ENCODE measurements at regions not wholly inside any gene's neighbourhood (a gene's known extent, or its start where the extent isn't known, plus 50 kb on each side); places are given as distances from the start of the nearest gene placed in this dataset.

- Histone ChIP-seq H3K9me3 (replicated peaks; ENCODE audit: control insufficient read depth, insufficient read depth, low read depth, low read length) (no peaks in the 10 kb centered on the region), H3K27ac (ENCODE audit: extremely low read depth, low read depth, low read length) (no peak overlapping the region), H3K9me1 (ENCODE audit: control insufficient read depth, insufficient read depth, low read length) (peaks cover 3% of the 10 kb centered on the region), H3K9ac (ENCODE audit: insufficient read depth in 1 of 2, low read depth in 2 of 2, low read length in 2 of 2) (peak overlapping the region in 1 of 2 experiments; percentile 20; a peak in 1 of 4 replicates), H3K79me2 (ENCODE audit: control insufficient read depth, insufficient read depth, low read length) (no peaks in the 10 kb centered on the region), H3K4me1 (replicated peaks in 1 of 2; ENCODE audit: control insufficient read depth in 2 of 2, insufficient read depth in 2 of 2, low read length in 2 of 2) (no peaks in the 10 kb centered on the region), H3K27me3 (ENCODE audit: control insufficient read depth in 2 of 2, insufficient read depth in 2 of 2, low read length in 2 of 2) (peaks cover 29 to 56% of the 10 kb centered on the region in 2 experiments; a peak in 4 of 5 replicates), H2AFZ (ENCODE audit: low read depth, low read length) (no peak overlapping the region), H3K36me3 (ENCODE audit: control insufficient read depth, insufficient read depth, low read length) (no peaks in the 10 kb centered on the region), H3K4me3 (no peak overlapping the region), H3K4me2 (ENCODE audit: insufficient read depth, low read length) (no peak overlapping the region), H4K20me1 (replicated peaks; ENCODE audit: control insufficient read depth, insufficient read depth, low read length) (no peaks in the 10 kb centered on the region)
- POLR2A ChIA-PET: interaction anchor here (0.6 to 1.3 kb wide), 3 partner anchors 20 to 131 kb away, joined by 3 read pairs; no protein-coding TSS in a partner anchor
- CTCF ChIA-PET (ENCODE audit: low intra/inter-chr PET ratio): no interaction called here
- peak in 3 of 4 experiments; percentile 27 to 31 (median 30) for DNase-seq (ENCODE audit: extremely low read depth in 1 of 4, low spot score in 3 of 4)
- no peak for TF ChIP-seq ZNF263 (CRISPR knock-in tag; IDR thresholded peaks at IDR 0.05; ENCODE audit: borderline replicate concordance)
- TF ChIP-seq, protein P1, sequence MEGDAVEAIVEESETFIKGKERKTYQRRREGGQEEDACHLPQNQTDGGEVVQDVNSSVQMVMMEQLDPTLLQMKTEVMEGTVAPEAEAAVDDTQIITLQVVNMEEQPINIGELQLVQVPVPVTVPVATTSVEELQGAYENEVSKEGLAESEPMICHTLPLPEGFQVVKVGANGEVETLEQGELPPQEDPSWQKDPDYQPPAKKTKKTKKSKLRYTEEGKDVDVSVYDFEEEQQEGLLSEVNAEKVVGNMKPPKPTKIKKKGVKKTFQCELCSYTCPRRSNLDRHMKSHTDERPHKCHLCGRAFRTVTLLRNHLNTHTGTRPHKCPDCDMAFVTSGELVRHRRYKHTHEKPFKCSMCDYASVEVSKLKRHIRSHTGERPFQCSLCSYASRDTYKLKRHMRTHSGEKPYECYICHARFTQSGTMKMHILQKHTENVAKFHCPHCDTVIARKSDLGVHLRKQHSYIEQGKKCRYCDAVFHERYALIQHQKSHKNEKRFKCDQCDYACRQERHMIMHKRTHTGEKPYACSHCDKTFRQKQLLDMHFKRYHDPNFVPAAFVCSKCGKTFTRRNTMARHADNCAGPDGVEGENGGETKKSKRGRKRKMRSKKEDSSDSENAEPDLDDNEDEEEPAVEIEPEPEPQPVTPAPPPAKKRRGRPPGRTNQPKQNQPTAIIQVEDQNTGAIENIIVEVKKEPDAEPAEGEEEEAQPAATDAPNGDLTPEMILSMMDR (IDR thresholded peaks at IDR 0.05 in 2 of 3, conservative IDR thresholded peaks at IDR 0.05 in 1 of 3; ENCODE audit: insufficient read depth in 2 of 3, low read depth in 1 of 3, low read length in 3 of 3): peak; percentile 5 to 38 (median 17); a peak in 1 of 6 replicates
- FAIRE-seq: no peak
- peak; percentile 78 for ATAC-seq
- 1% methylated on average over 18 of the region's 19 CpGs for WGBS (ENCODE audit: insufficient coverage, low coverage, missing lambda C conversion rate)
- intact Hi-C loops (cut with micrococcal nuclease) (no loop called here), in situ Hi-C loops (cut with MboI) (no loop called here)
- BruUV-seq (replicated peaks): no TSS peak
Observed at GRCh38 chr21:36606287-36606982, 92.5 kb upstream of the SIM2 start.

DNA sequence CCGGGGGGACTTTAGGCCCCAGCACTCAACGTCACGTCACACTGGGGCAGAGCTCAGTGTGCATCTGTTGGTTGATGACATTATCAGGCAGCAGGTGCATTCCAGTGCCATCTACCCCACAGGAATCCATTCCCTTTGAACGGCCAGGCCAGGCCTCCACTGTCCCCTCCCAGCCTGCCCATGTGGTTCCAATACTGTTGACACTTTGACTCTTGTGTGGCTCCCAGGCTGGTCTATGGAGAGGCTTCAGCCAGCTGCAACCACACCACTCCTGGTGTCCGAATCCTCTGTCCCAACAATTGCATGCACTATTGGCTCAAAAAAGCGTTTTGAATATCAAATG lies 92.0 kb upstream of the SIM2 start:
- H3K4me1 ChIP-seq (replicated peaks in 1 of 2; ENCODE audit: control insufficient read depth in 2 of 2, insufficient read depth in 2 of 2, low read length in 2 of 2): no peaks in the 10 kb centered on the region
- no peak overlapping the region for H3K9ac ChIP-seq (ENCODE audit: insufficient read depth in 1 of 2, low read depth in 2 of 2, low read length in 2 of 2)
- WGBS (ENCODE audit: insufficient coverage, low coverage, missing lambda C conversion rate): 2% methylated on average over 6 of the region's 6 CpGs
- DNase-seq (ENCODE audit: extremely low read depth in 1 of 4, low spot score in 3 of 4) (no peak), ATAC-seq (no peak), FAIRE-seq (no peak)
- H3K27ac ChIP-seq (ENCODE audit: extremely low read depth, low read depth, low read length): no peak overlapping the region
- no peaks in the 10 kb centered on the region for H3K79me2 ChIP-seq (ENCODE audit: control insufficient read depth, insufficient read depth, low read length)
- no peak overlapping the region for H3K4me2 ChIP-seq (ENCODE audit: insufficient read depth, low read length)
- TF ChIP-seq FOXA3 (CRISPR knock-in tag; conservative IDR thresholded peaks at IDR 0.05 in 1 of 2, IDR thresholded peaks at IDR 0.05 in 1 of 2): no peak
- TF ChIP-seq, protein P1 (IDR thresholded peaks at IDR 0.05 in 2 of 3, conservative IDR thresholded peaks at IDR 0.05 in 1 of 3; ENCODE audit: insufficient read depth in 2 of 3, low read depth in 1 of 3, low read length in 3 of 3): 0 out of 6 replicates have a peak, but pooled peaks of 1 of the 3 experiments have one; percentile 14
- no peaks in the 10 kb centered on the region for H4K20me1 ChIP-seq (replicated peaks; ENCODE audit: control insufficient read depth, insufficient read depth, low read length)
- H3K27me3 ChIP-seq (ENCODE audit: control insufficient read depth in 2 of 2, insufficient read depth in 2 of 2, low read length in 2 of 2): peaks cover 31 to 59% of the 10 kb centered on the region in 2 experiments; a peak in 4 of 5 replicates
- no peaks in the 10 kb centered on the region for H3K9me3 ChIP-seq (replicated peaks; ENCODE audit: control insufficient read depth, insufficient read depth, low read depth, low read length)
- POLR2A ChIA-PET: interaction anchor here (0.6 to 1.3 kb wide), 2 partner anchors 21 to 132 kb away, joined by 3 read pairs; no protein-coding TSS in a partner anchor
- in situ Hi-C loops (cut with MboI): no loop called here
- H3K9me1 ChIP-seq (ENCODE audit: control insufficient read depth, insufficient read depth, low read length): peaks cover 3% of the 10 kb centered on the region
- no peak overlapping the region for H3K4me3 ChIP-seq
- intact Hi-C loops (cut with micrococcal nuclease): no loop called here
- no peaks in the 10 kb centered on the region for H3K36me3 ChIP-seq (ENCODE audit: control insufficient read depth, insufficient read depth, low read length)
- BruUV-seq (replicated peaks): no TSS peak
- CTCF ChIA-PET (ENCODE audit: low intra/inter-chr PET ratio): no interaction called here
- H2AFZ ChIP-seq (ENCODE audit: low read depth, low read length): no peak overlapping the region
